GM12878 (cell line): ENCODE measurements at regions not wholly inside any gene's neighbourhood (a gene's known extent, or its start where the extent isn't known, plus 50 kb on each side); places are given as distances from the start of the nearest gene placed in this dataset.

Experiments used
- ATAC-seq: fragments of 200-7000 bp; cut with Tn5 transposase; 3 replicates; pipeline ENCODE4 v1.9.1; 2020; ENCODE audit warnings: mild to moderate bottlenecking, moderate library complexity
- BruUV-seq: library from RNA; stranded (reverse); fragments of 400-500 nt; replicated peaks from 2 replicates; lab custom pipeline; 2021; lab: Mats Ljungman, UMichigan
- CTCF ChIA-PET: fragments of 300-600 bp; sonication (Branson Sonifier 250); formaldehyde crosslinking; extraction: SDS; loops from one replicate; lab custom pipeline; 2021; ENCODE audit warnings: inconsistent platforms; lab: Yijun Ruan, JAX
- POLR2A ChIA-PET: fragments of 350-600 bp; formaldehyde crosslinking; extraction: SDS; loops from one replicate; lab custom pipeline; 2021; ENCODE audit warnings: inconsistent platforms; lab: Charles Lee
- RAD21 ChIA-PET: fragments of 300-600 bp; sonication (Branson Sonifier 250); formaldehyde crosslinking; loops from one replicate; lab custom pipeline; 2023; ENCODE audit warnings: antibody characterized with exemption; ENCODE audit not compliant: unreplicated experiment; lab: Charles Lee
- SMC1A ChIA-PET: fragments of 300-600 bp; sonication (Branson Sonifier 250); formaldehyde crosslinking; loops from one replicate; lab custom pipeline; 2023; ENCODE audit not compliant: unreplicated experiment, uncharacterized antibody; lab: Charles Lee
- DNase-seq: peaks from one replicate; pipeline ENCODE4 v3.0.0-alpha.2; 2011; ENCODE audit warnings: low read depth, low spot score
- FAIRE-seq: peaks from 3 replicates; lab custom pipeline; 2011; peaks lifted over from hg19 to GRCh38; lab: Jason Lieb, UNC
- H2AFZ ChIP-seq: 2 replicates; pipeline ENCODE4 v1.6.0; 2011; ENCODE audit warnings: low read depth, low read length, control low read depth; ENCODE audit not compliant: control insufficient read depth
- H3K27ac ChIP-seq: 2 replicates; pipeline ENCODE4 v1.5.1; 2011; ENCODE audit warnings: control low read depth; ENCODE audit not compliant: control insufficient read depth, insufficient read depth
- H3K27me3 ChIP-seq, 2 experiments: replicated peaks in 1 of 2; 2 replicates each; pipeline versions ENCODE4 v1.6.0 to v1.6.1; 2011; ENCODE audit warnings: low read length in 1 of 2; ENCODE audit not compliant: control insufficient read depth in 2 of 2, insufficient read depth in 2 of 2
- H3K36me3 ChIP-seq, 2 experiments: 2 replicates each; pipeline ENCODE4 v1.5.1; 2011; ENCODE audit warnings: low read length in 1 of 2; ENCODE audit not compliant: control insufficient read depth in 2 of 2, insufficient read depth in 2 of 2
- H3K4me1 ChIP-seq: 2 replicates; pipeline ENCODE4 v1.6.1; 2011; ENCODE audit warnings: mild to moderate bottlenecking, low read length, moderate library complexity, mixed read lengths; ENCODE audit not compliant: control insufficient read depth, insufficient read depth
- H3K4me2 ChIP-seq: 2 replicates; pipeline ENCODE4 v1.6.0; 2011; ENCODE audit warnings: control low read depth; ENCODE audit not compliant: control insufficient read depth, insufficient read depth
- H3K4me3 ChIP-seq: fragments of 200-600 bp; sonication (generic); 2 replicates; pipeline ENCODE4 v1.5.1; 2016
- H3K79me2 ChIP-seq: 2 replicates; pipeline ENCODE4 v1.6.0; 2011; ENCODE audit warnings: low read length; ENCODE audit not compliant: control insufficient read depth, insufficient read depth
- H3K9ac ChIP-seq: 2 replicates; pipeline ENCODE4 v1.8.0; 2011; ENCODE audit warnings: low read length, control low read depth, mixed read lengths; ENCODE audit not compliant: control insufficient read depth, insufficient read depth
- H3K9me3 ChIP-seq: replicated peaks from 3 replicates; pipeline ENCODE4 v1.5.1; 2011; ENCODE audit warnings: mild to moderate bottlenecking, low read length; ENCODE audit not compliant: control insufficient read depth, insufficient read depth
- H4K20me1 ChIP-seq: 2 replicates; pipeline ENCODE4 v1.6.0; 2011; ENCODE audit not compliant: control insufficient read depth, insufficient read depth
- BRCA1 ChIP-seq: IDR thresholded peaks from 2 replicates; pipeline ENCODE4 v1.6.1; 2011; ENCODE audit warnings: low read depth, low read length, improper control_type of control experiment
- CHD4 ChIP-seq: fragments of 200-600 bp; sonication (generic); IDR thresholded peaks from 2 replicates; pipeline ENCODE4 v1.6.1; 2016; ENCODE audit warnings: mild to moderate bottlenecking
- HDAC2 ChIP-seq: fragments of 200-600 bp; sonication (generic); IDR thresholded peaks from 2 replicates; pipeline ENCODE4 v1.6.1; 2017
- JUND ChIP-seq: IDR thresholded peaks from 2 replicates; pipeline ENCODE4 v1.6.1; 2012; ENCODE audit warnings: low read depth, mild to moderate bottlenecking, low read length, improper control_type of control experiment, moderate library complexity
- MXI1 ChIP-seq: fragments of 150-350 bp; IDR thresholded peaks from 2 replicates; pipeline ENCODE4 v1.6.1; 2011; ENCODE audit warnings: low read depth, mild to moderate bottlenecking, inconsistent platforms, low read length, improper control_type of control experiment
- RAD51 ChIP-seq: fragments of 450-650 bp; IDR thresholded peaks from 2 replicates; pipeline ENCODE4 v1.6.1; 2016; ENCODE audit warnings: moderate library complexity, mild to moderate bottlenecking, inconsistent platforms
- TCF3 ChIP-seq: IDR thresholded peaks from 2 replicates; pipeline ENCODE4 v1.6.1; 2012; ENCODE audit warnings: low read depth, mild to moderate bottlenecking, low read length, borderline replicate concordance; ENCODE audit not compliant: insufficient read depth
- ZNF207 ChIP-seq: fragments of 450-650 bp; IDR thresholded peaks from 2 replicates; pipeline ENCODE4 v1.6.1; 2014; ENCODE audit warnings: antibody characterized with exemption, mild to moderate bottlenecking, borderline replicate concordance
- in situ Hi-C: fragments of 300-500 bp; cut with MboI; formaldehyde crosslinking; loops from 9 replicates; pipeline ENCODE4 v1.14.3; 2018; ENCODE audit warnings: mixed read lengths
- intact Hi-C: fragments of 100-400 bp; cut with micrococcal nuclease; formaldehyde crosslinking; loops from one replicate; pipeline ENCODE4 v1.14.2; 2022; ENCODE audit not compliant: unreplicated experiment
- TF ChIP-seq, protein P1 (sequence below): fragments of 150-350 bp; IDR thresholded peaks from 2 replicates; pipeline ENCODE4 v1.6.1; 2016; ENCODE audit warnings: low read depth, low read length
- TF ChIP-seq, protein P2 (sequence below): IDR thresholded peaks from 2 replicates; pipeline ENCODE4 v1.6.1; 2012; ENCODE audit warnings: low read length, inconsistent platforms

DNA sequence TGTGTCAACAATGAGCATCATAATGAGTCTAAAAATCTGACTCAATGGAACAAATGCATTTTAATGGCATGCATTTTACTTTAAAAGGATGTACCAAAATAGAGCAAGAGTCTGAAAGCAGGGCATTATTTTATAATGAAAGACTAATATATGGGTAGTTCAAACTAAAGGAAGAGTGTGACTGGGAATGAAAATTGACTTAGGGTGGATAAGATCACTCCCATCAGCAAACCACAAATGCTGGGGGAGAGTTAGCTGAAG is 114.7 kb downstream of the SOX4 start:
- in situ Hi-C loops (no loop called here), intact Hi-C loops (no loop called here)
- Histone ChIP-seq H3K27ac (no peak overlapping the region), H2AFZ (no peak overlapping the region), H4K20me1 (no peaks in the 10 kb centered on the region), H3K4me3 (no peak overlapping the region), H3K4me1 (no peaks in the 10 kb centered on the region), H3K36me3 (no peaks in the 10 kb centered on the region), H3K79me2 (no peaks in the 10 kb centered on the region), H3K4me2 (no peak overlapping the region), H3K9ac (no peak overlapping the region), H3K9me3 (no peaks in the 10 kb centered on the region), H3K27me3 (no peaks in the 10 kb centered on the region)
- ChIA-PET RAD21 (interaction anchor here (0.5 kb wide), 1 partner anchor 488 kb away, joined by 3 read pairs; no protein-coding TSS in a partner anchor), CTCF (no interaction called here), SMC1A (interaction anchor here (0.9 to 1.4 kb wide), 2 partner anchors 34 to 181 kb away, joined by 3 read pairs; no protein-coding TSS in a partner anchor), POLR2A (no interaction called here)
- no TSS peak for BruUV-seq
- DNase-seq = no peak
- no peak for ATAC-seq
- no peak for TF ChIP-seq HDAC2
- no peak for TF ChIP-seq CHD4
- TF ChIP-seq, protein P1, sequence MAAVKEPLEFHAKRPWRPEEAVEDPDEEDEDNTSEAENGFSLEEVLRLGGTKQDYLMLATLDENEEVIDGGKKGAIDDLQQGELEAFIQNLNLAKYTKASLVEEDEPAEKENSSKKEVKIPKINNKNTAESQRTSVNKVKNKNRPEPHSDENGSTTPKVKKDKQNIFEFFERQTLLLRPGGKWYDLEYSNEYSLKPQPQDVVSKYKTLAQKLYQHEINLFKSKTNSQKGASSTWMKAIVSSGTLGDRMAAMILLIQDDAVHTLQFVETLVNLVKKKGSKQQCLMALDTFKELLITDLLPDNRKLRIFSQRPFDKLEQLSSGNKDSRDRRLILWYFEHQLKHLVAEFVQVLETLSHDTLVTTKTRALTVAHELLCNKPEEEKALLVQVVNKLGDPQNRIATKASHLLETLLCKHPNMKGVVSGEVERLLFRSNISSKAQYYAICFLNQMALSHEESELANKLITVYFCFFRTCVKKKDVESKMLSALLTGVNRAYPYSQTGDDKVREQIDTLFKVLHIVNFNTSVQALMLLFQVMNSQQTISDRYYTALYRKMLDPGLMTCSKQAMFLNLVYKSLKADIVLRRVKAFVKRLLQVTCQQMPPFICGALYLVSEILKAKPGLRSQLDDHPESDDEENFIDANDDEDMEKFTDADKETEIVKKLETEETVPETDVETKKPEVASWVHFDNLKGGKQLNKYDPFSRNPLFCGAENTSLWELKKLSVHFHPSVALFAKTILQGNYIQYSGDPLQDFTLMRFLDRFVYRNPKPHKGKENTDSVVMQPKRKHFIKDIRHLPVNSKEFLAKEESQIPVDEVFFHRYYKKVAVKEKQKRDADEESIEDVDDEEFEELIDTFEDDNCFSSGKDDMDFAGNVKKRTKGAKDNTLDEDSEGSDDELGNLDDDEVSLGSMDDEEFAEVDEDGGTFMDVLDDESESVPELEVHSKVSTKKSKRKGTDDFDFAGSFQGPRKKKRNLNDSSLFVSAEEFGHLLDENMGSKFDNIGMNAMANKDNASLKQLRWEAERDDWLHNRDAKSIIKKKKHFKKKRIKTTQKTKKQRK = no peak
- TF ChIP-seq, protein P2, sequence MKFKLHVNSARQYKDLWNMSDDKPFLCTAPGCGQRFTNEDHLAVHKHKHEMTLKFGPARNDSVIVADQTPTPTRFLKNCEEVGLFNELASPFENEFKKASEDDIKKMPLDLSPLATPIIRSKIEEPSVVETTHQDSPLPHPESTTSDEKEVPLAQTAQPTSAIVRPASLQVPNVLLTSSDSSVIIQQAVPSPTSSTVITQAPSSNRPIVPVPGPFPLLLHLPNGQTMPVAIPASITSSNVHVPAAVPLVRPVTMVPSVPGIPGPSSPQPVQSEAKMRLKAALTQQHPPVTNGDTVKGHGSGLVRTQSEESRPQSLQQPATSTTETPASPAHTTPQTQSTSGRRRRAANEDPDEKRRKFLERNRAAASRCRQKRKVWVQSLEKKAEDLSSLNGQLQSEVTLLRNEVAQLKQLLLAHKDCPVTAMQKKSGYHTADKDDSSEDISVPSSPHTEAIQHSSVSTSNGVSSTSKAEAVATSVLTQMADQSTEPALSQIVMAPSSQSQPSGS = no peak
- TF ChIP-seq ZNF207 = no peak
- TF ChIP-seq MXI1 = no peak
- TF ChIP-seq JUND = no peak
- no peak for TF ChIP-seq BRCA1
- TF ChIP-seq RAD51 = no peak
- no peak for TF ChIP-seq TCF3
- no peak for FAIRE-seq
